HL-60 (cell line): ENCODE measurements at regions not wholly inside any gene's neighbourhood (a gene's known extent, or its start where the extent isn't known, plus 50 kb on each side); places are given as distances from the start of the nearest gene placed in this dataset.

Experiments used
- DNase-seq, 2 experiments: peaks; one replicate each; pipeline ENCODE4 v3.0.0-alpha.2; 2010 to 2020; ENCODE audit warnings: low read depth in 1 of 2, low spot score in 1 of 2
- H3K27ac ChIP-seq: fragments of 250-450 bp; sonication (Bioruptor Pico); replicated peaks from 2 replicates; pipeline ENCODE4 v1.5.1; 2020; ENCODE audit warnings: mild to moderate bottlenecking, moderate library complexity
- H3K27me3 ChIP-seq: fragments of 250-450 bp; sonication (Bioruptor Pico); 2 replicates; pipeline ENCODE4 v1.5.1; 2021; ENCODE audit warnings: mild to moderate bottlenecking, moderate library complexity; ENCODE audit not compliant: insufficient read depth, poor library complexity, severe bottlenecking
- H3K4me3 ChIP-seq: replicated peaks from 2 replicates; pipeline ENCODE4 v1.5.1; 2011; ENCODE audit warnings: mild to moderate bottlenecking, control low read depth, low read length; ENCODE audit not compliant: insufficient read depth
- CTCF ChIP-seq: IDR thresholded peaks from one replicate; pipeline ENCODE4 v1.5.1; 2011; ENCODE audit warnings: low read length, control low read depth, inconsistent platforms; ENCODE audit not compliant: insufficient read depth
- GABPA ChIP-seq: IDR thresholded peaks from 2 replicates; pipeline ENCODE4 v1.6.1; 2012; ENCODE audit warnings: low read depth
- POLR2AphosphoS5 ChIP-seq: IDR thresholded peaks from 2 replicates; pipeline ENCODE4 v1.6.1; 2012; ENCODE audit warnings: low read depth
- SPI1 ChIP-seq: IDR thresholded peaks from 2 replicates; pipeline ENCODE4 v1.6.1; 2012; ENCODE audit warnings: low read depth, mild to moderate bottlenecking, borderline replicate concordance
- TF ChIP-seq, protein P1 (sequence below): IDR thresholded peaks from 2 replicates; pipeline ENCODE4 v1.6.1; 2012; ENCODE audit warnings: low read depth; ENCODE audit not compliant: insufficient replicate concordance

DNA sequence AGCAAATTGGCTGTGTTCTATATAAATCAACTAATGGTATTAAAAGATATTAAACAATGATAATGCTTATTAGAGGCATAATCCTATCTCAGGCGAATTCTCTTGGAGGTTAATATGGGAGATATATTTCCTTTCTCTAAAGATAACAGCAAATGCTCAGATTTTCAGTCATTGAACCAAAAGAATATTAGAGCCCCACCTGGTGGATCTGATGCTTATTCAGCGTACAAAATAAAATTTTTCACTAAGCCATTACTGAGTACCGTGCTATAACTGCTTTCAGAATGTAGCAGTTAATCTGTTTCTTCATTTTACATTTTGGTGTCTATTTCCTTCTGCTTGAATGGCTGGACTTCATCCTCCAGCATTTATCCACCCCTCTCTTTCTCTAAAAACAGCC lies 143.3 kb upstream of the IPO5 start:
- no peak for DNase-seq
- Histone ChIP-seq H3K4me3 (no peak overlapping the region), H3K27me3 (peaks cover 5% of the 10 kb centered on the region), H3K27ac (no peak overlapping the region)
- TF ChIP-seq POLR2AphosphoS5 (no peak), SPI1 (no peak), GABPA (no peak), CTCF (no peak)
- TF ChIP-seq, protein P1, sequence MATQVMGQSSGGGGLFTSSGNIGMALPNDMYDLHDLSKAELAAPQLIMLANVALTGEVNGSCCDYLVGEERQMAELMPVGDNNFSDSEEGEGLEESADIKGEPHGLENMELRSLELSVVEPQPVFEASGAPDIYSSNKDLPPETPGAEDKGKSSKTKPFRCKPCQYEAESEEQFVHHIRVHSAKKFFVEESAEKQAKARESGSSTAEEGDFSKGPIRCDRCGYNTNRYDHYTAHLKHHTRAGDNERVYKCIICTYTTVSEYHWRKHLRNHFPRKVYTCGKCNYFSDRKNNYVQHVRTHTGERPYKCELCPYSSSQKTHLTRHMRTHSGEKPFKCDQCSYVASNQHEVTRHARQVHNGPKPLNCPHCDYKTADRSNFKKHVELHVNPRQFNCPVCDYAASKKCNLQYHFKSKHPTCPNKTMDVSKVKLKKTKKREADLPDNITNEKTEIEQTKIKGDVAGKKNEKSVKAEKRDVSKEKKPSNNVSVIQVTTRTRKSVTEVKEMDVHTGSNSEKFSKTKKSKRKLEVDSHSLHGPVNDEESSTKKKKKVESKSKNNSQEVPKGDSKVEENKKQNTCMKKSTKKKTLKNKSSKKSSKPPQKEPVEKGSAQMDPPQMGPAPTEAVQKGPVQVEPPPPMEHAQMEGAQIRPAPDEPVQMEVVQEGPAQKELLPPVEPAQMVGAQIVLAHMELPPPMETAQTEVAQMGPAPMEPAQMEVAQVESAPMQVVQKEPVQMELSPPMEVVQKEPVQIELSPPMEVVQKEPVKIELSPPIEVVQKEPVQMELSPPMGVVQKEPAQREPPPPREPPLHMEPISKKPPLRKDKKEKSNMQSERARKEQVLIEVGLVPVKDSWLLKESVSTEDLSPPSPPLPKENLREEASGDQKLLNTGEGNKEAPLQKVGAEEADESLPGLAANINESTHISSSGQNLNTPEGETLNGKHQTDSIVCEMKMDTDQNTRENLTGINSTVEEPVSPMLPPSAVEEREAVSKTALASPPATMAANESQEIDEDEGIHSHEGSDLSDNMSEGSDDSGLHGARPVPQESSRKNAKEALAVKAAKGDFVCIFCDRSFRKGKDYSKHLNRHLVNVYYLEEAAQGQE: no peak

GRCh38 chr13:97822377-97822776 lies 131.1 kb upstream of the IPO5 start:
- H3K27ac ChIP-seq: no peak overlapping the region
- DNase-seq: no peak

DNA sequence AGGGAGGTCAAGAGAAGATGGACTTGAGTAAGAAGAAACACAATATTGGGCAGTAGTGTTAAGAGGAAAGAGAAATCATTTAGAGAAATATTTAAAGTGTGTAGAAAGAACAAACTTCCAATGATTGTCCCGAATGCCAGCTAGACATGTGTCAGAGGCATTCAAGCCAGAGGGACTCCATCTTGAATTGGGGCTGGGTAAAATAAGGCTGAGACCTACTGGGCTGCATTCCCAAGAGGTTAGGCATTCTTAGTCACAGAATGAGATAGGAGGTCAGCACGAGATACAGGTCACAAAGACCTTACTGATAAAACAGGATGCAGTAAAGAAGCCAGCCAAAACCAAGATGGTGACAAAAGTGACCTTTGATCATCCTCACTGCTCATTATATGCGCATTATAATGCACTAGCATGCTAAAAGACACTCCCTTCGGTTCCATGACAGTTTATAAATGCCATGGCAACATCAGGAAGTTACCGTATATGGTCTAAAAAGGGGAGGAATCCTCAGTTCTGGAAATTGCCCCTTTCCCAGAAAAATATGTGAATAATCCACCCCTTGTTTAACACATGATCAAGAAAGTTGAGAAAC lies 127.0 kb upstream of the IPO5 start:
- H3K27ac ChIP-seq: no peak overlapping the region
- no peaks in the 10 kb centered on the region for H3K27me3 ChIP-seq
- TF ChIP-seq SPI1 (no peak), GABPA (no peak), CTCF (no peak), POLR2AphosphoS5 (no peak)
- TF ChIP-seq, protein P1: no peak
- DNase-seq: no peak
- H3K4me3 ChIP-seq: no peak overlapping the region

More at GRCh38 chr13:97822377-97822776, 131.1 kb upstream of the IPO5 start:
- TF ChIP-seq SPI1: no peak
- TF ChIP-seq POLR2AphosphoS5: no peak
- TF ChIP-seq, protein P1: no peak
- Histone ChIP-seq H3K27me3 (peaks cover 2% of the 10 kb centered on the region), H3K4me3 (no peak overlapping the region)
